ENCODE measurements at regions not wholly inside any gene's neighbourhood (a gene's known extent, or its start where the extent isn't known, plus 50 kb on each side); places are given as distances from the start of the nearest gene placed in this dataset.

DNA sequence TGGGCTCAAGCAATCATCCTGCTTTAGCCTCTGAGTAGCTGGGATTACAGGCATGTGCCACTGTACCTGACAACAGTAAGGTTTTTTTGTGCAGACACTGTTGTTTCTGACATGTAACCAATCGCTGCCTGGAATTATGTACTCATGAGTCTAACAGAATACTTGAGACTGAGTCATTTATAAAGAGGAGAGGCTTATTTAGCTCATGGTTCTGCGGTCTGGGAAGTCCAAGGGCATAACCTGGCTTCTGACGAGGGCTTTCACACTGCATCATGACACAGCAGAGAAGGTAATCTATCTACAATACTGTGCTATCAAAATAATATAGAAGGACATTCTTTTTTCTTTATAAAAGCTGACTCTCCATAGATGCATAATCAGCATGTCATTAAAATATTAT is 115.5 kb upstream of the STOX2 start:
- TF ChIP-seq, protein P1, sequence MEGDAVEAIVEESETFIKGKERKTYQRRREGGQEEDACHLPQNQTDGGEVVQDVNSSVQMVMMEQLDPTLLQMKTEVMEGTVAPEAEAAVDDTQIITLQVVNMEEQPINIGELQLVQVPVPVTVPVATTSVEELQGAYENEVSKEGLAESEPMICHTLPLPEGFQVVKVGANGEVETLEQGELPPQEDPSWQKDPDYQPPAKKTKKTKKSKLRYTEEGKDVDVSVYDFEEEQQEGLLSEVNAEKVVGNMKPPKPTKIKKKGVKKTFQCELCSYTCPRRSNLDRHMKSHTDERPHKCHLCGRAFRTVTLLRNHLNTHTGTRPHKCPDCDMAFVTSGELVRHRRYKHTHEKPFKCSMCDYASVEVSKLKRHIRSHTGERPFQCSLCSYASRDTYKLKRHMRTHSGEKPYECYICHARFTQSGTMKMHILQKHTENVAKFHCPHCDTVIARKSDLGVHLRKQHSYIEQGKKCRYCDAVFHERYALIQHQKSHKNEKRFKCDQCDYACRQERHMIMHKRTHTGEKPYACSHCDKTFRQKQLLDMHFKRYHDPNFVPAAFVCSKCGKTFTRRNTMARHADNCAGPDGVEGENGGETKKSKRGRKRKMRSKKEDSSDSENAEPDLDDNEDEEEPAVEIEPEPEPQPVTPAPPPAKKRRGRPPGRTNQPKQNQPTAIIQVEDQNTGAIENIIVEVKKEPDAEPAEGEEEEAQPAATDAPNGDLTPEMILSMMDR (IDR thresholded peaks at IDR 0.05; ENCODE audit: low read length): no peak
- no peak for TF ChIP-seq EZH2 (IDR thresholded peaks at IDR 0.05; ENCODE audit: borderline replicate concordance, low read length)
